Right lobe of liver (tissue), 4 donors: ENCODE measurements at regions not wholly inside any gene's neighbourhood (a gene's known extent, or its start where the extent isn't known, plus 50 kb on each side); places are given as distances from the start of the nearest gene placed in this dataset.

Experiments used
- CTCF ChIP-seq, 4 donors: fragments of 200-600 bp in 3 of 4; fragments of 450-650 bp in 1 of 4; IDR thresholded peaks; one replicate each; pipeline versions ENCODE4 v1.5.1 to v1.8.0; 2016 to 2022; ENCODE audit warnings: antibody characterized with exemption in 4 of 4, mild to moderate bottlenecking in 2 of 4
- POLR2A ChIP-seq: fragments of 450-650 bp; IDR thresholded peaks from one replicate; pipeline ENCODE4 v1.6.1; 2017; ENCODE audit warnings: antibody characterized with exemption, mild to moderate bottlenecking
- donor health status: DM: no; HTN: no; CAD: no.
- donor health status: DM: no; HTN: no; CAD: no.
- donor health status: DM: no; HTN: yes; CAD: no.

- TF ChIP-seq CTCF (IDR thresholded peaks at IDR 0.05) (no peak), POLR2A (no peak)
Measured at GRCh38 chr2:146632707-146633106, 1212.1 kb upstream of the ACVR2A start.
